ENCODE measurements at regions not wholly inside any gene's neighbourhood (a gene's known extent, or its start where the extent isn't known, plus 50 kb on each side); places are given as distances from the start of the nearest gene placed in this dataset.

DNA sequence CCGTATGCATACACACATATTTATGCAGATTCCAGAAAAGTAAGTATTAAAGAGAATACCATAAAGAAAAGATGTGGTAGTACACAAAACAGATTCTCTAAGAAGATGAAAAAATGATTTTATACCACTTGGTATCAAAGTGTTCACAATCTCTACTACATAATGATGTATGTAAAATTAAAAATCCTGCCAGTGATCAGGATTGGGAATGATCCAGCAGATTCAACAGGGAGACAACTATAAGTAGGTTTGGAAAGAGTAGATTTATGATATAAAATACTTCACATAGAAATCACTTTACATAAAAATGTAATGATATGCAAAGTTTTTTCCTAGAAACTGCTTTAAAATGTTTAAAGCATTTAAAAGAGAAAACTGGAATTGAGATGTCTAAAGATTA lies 447.0 kb downstream of the CNTNAP4 start:
- DNase-seq = no peak

DNA sequence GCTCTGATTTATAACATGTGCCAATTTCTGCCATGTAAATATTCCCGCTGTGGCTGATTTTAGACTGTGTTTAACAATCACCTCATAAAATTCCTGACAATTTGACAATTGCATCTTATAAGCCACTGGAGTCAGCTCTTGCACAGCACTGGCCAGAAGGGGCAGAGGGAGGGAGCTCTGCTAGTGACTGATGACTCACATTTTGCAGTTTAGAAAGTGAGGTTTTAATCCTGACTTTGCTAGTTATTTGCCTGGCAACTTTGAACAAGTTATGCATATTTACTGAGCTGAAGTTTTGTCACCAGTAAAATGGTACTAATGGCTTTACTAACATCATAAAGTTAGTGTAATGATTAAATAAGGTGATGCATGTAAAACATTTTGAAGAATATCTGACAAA lies 452.3 kb downstream of the CNTNAP4 start:
- DNase-seq = no peak

DNA sequence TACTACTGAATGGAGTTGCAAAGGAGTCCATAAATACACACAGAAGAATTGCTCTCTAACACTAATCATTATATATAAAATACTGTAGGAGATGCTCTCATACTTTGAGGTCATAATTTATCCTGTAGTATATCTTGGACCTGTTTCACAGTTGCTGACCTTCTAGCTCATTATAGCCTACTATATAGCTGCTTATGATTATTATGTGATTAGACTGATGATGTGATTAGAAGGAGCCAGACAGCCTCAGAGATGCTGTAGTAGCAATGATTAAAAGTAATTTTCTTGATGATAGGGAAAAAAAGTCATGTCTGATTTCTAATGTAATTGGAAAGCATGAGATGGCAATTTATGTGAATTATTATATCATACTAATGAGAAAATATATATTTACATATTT lies 455.7 kb downstream of the CNTNAP4 start:
- DNase-seq = no peak

DNA sequence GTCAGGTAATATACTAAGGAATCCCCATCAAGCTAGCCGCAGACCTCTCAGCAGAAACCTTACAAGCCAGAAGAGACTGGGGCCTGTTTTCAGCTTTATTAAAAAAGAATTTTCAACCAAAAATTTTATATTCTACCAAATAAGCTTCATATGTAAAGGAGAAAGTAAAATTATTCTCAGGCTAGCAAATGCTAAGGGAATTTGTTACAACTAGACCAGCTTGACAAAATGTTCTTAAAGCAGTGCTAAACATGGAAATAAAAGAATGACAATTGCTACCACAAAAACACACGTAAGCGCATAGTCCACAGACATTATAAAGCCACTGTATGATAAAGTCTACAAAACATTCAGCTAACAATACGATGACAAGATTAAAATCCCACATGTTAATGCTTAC lies 449.4 kb upstream of the MON1B start:
- no peak for DNase-seq

DNA sequence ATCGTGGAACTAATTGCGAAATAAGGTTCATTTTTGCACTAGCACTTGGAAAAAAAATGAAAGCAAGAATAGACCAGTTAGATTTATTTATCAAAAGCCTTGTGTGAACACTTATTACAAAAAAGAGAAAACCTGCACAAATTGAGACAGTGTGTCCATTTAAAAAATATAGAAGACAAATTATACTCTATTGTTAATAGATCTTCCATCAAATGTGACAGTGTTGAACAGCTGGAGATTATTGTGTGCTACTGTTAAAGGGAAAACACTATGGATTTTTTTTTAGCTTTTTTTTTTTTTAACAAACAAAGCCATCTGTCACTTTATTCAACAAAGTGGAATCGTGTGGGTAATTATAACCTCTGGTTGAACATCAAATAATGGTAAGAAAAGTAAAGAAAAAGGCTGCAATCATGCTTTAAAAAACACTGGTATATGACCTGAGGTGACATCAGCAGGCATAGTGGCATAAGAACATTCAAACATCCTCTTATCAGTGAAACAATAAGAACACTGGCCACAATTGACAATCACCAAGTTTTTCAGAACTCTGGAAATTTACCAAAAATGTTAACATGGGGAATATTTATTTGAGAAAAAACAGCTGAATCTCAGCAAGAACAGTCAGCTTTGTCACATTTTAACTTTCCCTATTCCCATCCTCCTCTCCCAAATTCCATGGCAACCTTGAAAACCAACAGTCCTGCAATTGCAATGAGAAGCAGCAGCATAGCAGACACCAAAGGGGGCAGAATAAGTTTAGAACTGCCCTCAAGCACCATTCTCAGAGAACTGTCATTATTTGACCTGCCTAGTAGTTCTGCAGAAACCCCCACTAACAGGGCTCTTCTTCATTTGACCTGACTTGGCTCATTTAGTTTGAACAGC lies 442.3 kb upstream of the MON1B start:
- DNase-seq = no peak

DNA sequence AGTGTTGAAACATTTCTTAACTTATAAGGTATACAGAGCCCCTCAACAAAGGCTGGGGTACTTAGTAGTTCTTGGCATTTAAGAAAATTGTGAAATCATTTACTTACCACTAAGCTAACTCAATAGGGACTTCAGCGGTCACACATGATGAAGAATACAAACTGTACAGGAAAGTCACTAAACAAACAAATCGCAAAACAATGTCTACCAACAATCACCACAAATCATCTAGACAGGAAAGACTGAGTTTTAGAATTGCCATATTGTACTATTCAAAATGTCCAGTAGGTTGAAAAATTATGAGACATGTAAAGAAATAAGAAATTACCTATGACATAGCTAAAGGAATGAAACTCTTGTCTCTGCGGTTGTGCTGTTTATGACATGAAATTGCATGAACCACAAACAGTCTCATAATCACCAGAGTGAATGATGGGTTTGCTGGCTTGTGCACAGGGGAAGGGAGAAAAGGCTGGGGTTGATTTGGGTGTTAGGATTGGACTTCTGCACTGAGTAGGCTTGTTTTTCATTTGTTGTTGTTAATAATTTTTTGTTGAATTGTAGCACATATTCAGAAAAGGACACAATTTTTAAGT lies 441.1 kb upstream of the MON1B start:
- DNase-seq = no peak

DNA sequence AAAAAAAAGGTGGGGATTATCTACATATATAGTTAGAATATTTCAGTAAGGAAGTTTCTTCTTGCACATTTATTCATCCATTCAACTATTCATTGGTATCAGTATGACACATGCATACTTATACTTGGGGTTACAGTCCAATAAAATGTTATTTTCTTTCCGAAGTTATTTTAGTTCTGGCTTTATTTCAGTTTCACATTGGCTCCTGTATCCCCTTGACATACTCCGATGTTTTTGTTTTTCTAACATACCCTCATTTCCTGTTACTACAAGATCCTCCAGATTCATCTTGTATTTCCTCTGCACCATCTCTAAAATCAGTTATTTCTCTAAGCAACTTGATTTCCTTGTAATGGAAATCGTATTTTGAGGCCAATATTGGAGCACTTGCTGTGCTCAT lies 435.5 kb upstream of the MON1B start:
- no peak for DNase-seq

DNA sequence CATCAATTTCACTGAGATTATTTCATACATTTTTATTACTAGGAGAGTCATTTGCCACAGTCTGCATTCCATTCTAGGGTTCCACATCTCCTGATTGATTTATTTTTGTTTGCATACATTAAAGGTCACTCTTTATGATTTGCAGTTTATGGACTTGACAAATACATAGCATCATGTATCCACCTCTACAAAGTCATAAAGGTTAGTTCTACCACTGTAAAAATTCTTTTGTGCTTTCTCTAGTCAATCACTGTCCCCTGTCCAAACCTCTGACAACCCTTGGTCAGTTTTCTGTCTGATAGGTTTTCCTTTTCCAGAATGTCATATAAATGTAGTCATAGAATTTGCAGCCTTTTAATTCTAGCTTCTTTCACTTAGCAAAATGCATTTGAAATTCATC lies 434.6 kb upstream of the MON1B start:
- DNase-seq = no peak

DNA sequence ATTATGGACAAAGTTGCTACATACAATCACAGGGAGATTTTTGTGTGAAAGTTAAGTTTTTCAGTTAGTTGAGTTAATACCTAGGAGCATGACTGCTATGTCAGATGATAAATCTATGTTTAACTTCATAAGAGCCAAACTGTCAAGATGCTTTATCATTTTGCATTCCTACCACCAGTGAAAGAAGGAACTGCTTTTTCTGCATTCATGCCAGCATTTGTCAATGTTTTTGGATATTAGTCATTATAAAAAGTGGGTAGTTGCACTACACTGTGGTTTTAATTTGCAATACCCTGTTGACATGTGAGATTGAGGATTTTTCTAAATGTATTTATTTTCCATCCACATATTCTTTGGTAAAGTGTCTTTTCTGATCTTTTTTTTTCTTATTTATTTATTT lies 434.0 kb upstream of the MON1B start:
- DNase-seq = no peak

DNA sequence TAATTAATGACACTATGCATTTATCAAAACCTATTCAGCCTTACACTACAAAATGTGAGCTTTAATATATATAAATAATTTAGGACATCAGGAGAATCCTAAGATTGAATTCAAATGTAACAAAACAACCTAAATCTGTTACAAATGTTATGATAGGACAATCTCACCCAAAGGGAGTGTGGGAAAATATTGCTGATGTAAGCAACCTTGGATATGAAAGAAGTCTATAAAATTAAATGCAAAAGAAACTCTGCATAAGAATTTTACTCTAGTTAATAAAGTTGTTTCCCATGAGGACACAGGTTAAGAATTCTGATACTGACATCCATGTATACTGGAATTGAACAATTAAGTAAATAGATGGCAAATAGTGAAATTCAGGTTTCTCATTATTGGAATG lies 424.5 kb upstream of the MON1B start:
- no peak for DNase-seq

DNA sequence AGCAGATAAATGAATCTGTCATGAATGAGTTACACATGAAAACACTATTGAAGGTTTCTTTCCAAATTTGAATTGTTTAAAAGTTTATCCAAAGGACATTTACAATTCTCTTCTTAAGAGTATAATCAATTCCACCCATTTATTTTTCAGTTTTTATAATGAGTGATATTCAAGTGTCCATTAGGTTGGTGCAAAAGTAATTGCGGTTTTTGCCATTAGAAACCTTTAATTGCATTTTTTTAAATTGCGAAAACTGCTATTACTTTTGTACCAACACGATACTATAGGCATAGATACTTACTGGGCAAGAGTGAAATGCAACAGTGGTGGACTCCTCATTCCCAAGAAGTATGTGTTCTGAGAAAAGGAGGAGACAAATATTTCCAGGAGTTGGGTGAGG lies 422.7 kb upstream of the MON1B start:
- DNase-seq = no peak

DNA sequence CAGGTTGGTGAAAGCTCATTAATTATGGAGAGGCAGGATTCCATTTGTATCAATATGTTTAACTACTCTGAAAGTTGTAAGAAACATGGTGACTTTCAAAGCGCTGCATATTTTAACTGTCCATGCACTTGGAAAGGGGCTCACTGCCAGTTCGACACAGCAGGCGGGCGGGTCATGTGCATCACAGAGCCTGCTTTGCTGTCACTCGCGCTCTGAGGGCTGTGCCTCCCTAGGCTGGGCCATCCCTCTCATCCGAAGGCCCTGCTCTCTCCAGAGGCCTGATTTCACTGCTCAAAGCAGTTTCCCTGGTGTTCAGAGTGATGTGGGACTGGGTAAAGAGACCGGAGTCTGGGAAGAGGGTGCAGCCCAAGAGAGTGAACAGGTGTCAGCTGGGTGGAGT lies 422.0 kb upstream of the MON1B start:
- no peak for DNase-seq

DNA sequence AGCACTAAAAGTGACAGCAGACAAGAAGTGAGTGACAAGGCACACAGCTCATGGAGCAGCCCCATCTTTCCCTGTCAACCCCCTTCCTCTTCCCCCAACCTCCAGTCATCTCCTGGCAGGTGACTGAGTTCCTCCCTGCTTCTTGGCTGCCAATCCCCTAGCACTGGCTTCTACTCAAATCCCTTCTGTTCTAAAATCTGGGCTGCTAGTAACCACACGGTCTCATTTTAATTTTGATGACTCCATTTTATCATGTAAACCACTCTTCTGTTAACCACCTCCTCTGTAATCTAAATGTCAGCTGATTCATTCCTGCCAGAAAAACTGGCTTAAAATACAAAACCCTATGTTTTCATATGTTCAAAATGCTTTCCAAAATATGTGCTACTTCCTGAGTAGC lies 419.8 kb upstream of the MON1B start:
- DNase-seq = no peak

DNA sequence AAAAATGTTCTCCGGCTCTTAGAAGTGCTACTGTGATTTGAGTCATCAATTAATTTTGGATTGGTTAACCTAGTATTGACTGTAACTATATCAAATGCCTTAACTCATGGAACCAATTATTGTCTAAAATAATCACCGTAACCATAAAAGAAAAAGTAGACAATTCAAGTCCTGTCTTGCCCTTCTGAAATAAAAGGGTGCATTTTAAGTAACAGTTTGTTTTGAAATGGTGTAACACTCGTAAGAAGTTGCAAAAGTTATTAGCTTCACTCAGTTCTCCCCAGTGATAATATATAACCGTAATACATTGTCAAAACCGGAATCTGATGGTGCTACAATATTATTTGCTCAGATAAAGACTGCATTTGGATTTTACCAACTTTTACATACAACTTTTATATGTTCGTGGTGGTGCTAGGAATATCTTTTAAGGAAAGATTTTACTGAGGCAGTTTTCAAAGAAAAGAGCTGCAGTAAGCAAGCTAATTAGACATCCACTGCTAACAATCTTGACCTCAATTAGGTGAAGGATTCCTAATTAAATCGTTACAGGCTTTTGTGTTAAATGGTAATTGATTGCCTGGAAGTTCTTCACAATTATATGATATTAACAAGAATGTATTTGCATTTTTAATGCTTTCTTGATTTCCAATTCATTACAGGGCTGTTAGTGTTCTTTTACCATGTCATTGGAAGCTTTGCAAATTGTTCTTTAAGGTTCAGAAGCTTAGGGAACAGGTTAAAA lies 413.1 kb upstream of the MON1B start:
- no peak for DNase-seq

DNA sequence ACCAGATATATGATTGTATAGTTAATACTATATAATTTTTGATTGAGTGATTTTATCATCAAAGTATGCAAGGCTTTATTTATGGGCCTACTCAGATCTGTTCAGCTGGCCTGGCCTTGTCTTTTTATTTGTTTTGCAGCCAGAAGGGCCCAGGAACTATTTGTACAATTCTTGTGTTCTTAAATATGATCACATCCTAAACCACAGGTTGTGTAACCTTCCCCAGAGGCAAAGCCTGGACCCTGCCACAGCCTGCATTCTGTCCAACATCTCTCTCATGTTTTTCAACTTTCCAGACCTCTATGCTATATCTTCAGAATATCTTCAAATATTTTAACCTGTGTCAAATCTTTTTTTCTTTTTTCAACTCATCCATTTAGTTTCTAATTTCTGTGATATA lies 410.4 kb upstream of the MON1B start:
- no peak for DNase-seq

DNA sequence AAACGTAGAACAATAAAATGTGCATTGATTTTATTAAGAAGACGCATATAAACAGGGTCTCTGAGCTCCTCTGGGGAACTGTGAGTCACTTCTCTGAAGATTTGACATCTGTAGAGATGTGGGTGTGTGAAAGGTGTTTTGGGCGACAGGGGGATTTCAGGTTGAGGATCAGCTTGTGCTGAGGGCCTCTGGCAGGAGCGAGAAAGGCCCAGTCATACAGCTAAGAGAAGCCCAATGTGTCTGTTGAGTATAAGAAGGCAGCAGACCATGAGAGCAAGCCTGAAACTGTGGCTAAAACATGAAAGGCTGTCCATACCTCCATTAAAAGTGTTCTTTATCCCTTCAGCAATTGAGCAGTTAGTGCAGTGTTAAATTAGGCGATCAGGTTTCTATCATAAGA lies 406.5 kb upstream of the MON1B start:
- no peak for DNase-seq

DNA sequence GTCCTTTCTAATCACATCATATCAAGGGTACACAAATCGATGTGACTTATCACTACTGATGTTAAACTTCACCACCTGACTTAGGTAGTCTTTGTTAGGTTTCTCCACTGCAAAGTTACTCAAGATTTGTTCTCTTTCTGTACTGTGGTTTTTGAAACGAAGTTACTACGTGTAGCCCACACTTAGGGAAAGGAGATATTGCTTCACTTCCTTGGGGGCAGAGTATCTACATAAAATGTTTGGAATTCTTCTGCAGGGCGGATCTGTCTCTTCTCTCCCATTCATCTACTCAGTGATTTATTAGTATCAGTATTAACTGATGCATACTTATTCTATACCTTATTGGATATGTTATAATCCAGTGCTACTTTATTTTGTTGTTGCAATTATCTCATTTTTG lies 403.6 kb upstream of the MON1B start:
- no peak for DNase-seq

DNA sequence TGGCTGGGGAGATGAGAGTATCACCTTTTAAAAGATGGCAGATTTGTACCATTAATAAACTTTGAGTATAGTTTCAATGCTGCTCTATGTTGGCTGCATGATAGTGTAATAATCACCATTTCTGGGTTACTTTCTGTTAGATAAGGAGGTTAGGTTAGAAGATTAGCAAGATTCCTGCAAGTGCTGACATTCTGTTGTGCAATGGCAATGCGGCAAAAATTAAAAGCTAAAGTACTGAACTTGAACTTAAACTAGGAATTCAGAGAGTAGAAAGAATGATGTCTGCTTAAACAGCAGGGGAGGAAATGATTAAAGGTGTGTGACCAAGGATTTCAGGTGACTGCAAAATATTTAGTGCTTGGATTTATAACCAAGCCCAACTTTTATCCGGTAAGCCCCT lies 399.8 kb upstream of the MON1B start:
- no peak for DNase-seq

DNA sequence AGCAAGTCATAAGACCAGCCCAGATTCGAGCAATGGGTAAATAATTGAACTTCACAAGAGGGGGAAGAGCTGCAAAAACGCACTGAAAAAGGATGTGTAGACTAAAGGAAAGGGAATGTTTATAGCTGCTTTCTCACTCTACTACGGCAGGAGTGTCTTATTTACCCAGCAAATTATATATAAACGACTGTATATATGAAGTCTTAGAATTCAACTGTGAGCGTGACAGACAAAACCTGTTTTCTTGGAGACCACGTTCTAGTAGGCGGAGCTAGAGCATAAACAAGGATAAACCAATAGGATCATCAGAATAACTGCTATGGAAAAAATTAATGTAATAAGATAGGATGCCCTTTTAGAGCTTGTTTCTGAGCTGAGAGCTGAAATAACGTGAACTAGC lies 394.6 kb upstream of the MON1B start:
- no peak for DNase-seq

DNA sequence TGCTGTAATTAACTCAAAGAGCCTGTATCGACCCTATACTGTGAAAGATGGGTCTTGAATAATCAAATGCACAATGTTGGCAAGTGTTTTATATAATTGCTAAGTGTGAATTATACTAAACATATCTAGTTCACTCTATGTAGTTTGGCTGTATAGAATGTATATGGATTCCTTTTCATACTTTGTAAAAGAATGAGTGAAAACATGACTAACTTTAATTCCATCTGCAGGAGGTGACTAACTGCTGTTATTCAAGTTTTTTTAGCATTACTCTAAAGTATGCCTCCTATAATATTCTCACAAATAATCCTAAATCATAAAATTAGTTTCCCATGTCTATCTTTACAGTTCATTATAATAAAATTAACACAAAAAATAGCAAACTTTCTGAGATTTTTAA lies 394.0 kb upstream of the MON1B start:
- DNase-seq = no peak

DNA sequence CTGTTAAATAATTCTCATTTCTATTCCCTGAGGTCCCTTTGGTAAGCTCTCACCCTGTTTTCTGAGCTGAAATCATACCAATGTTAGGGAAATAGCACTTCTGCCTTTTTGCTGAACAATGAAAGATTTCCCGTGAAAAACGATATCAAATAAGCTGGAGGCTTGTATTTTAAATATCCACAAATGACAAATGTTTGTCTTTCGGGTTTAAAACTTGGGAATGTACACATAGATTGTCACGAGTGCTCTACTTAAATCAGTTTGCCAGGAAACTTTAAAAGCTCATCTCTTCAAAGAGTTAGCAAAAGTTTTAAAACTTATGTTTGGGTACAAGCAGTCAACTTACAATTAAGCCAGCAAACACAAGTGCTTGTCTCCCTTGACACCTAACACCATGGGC lies 393.5 kb upstream of the MON1B start:
- DNase-seq = no peak

DNA sequence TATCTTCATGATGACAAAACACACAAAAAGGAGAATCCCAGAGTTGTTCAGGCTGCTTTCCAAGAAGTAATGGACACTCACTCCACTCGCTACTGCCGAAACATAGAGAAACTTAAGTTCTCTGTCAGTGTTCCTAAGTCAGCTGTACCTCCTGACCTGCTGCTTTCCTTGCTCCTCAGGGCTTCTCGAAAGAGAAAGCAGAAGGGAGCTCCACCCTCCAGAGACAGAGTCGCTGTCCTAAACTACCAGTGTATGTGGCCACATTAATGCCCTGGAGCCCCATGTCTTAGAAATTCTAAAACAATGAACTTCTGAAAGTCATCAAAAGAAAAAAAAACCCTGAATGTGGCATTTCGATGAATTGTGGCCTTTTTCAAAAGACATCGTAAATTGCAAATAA lies 390.8 kb upstream of the MON1B start:
- no peak for DNase-seq

DNA sequence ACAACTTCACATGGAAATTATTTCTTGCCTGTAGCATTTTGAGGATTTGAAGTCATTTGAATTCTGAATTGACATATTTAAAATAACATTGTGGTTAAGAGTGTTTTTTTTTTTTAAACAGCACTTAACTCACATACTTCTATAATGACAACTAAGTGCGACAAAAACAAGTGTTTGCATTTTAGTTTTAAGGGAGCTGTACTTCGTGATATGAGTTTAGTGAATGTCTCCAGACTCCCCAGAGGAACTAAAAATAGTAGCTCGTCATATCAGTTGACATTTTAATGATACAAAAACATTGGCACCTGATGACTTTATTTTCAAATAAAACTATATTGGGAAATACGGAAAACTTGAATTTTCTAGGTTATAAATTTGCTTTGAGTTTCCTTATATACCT lies 389.6 kb upstream of the MON1B start:
- no peak for DNase-seq

DNA sequence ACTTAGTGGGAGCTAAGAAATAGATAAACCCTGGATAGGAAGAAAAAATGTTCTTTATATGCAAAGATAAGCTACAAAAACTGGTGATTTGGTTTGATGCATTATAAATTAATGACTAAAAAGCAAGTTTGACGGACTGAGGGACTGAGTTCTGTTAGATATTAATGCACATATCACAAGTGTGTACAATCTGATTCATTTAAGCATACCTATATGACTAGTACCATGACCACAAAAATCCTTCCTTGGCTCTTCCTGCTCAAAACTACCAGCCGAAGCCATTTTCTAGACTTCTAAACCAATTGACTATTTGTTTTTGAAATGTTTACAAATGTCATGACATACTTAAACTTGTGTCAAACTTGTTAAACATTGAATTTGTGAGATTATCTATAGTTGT lies 374.5 kb upstream of the MON1B start:
- DNase-seq = no peak

All from AML-193 (cell line).